Upper lobe of right lung (tissue), 1 donor: ENCODE measurements at regions not wholly inside any gene's neighbourhood (a gene's known extent, or its start where the extent isn't known, plus 50 kb on each side); places are given as distances from the start of the nearest gene placed in this dataset.

ENCODE experiments used
- ATAC-seq: fragments of 200-7000 bp; cut with Tn5 transposase; one replicate; pipeline ENCODE4 v1.9.1; 2020; ENCODE audit warnings: mild to moderate bottlenecking, moderate library complexity
- DNase-seq: peaks from one replicate; pipeline ENCODE4 v3.0.0-alpha.2; 2020
- H3K27ac ChIP-seq: fragments of 200-600 bp; one replicate; pipeline ENCODE4 v1.8.0; 2022
- H3K27me3 ChIP-seq: fragments of 200-600 bp; one replicate; pipeline ENCODE4 v1.8.0; 2022; ENCODE audit warnings: mild to moderate bottlenecking
- H3K36me3 ChIP-seq: fragments of 200-600 bp; one replicate; pipeline ENCODE4 v1.8.0; 2022
- H3K4me1 ChIP-seq: fragments of 200-600 bp; one replicate; pipeline ENCODE4 v1.8.0; 2022
- H3K4me3 ChIP-seq: fragments of 200-600 bp; one replicate; pipeline ENCODE4 v1.8.0; 2022; ENCODE audit warnings: mild to moderate bottlenecking
- H3K9me3 ChIP-seq: fragments of 200-600 bp; one replicate; pipeline ENCODE4 v1.8.0; 2022
- CTCF ChIP-seq: fragments of 200-600 bp; IDR thresholded peaks from one replicate; pipeline ENCODE4 v1.8.0; 2022; ENCODE audit warnings: antibody characterized with exemption
- intact Hi-C: fragments of 100-400 bp; cut with DNase I; formaldehyde crosslinking; loops from one replicate; pipeline ENCODE4 v1.11.0; 2022
- donor health status: DM: no; HTN: yes; CAD: no; lungs with severe emphysema.

- no peaks in the 10 kb centered on the region for H3K9me3 ChIP-seq
- H3K4me3 ChIP-seq, result no peak overlapping the region
- DNase-seq (no peak), ATAC-seq (no peak)
- no peaks in the 10 kb centered on the region for H3K4me1 ChIP-seq
- no peaks in the 10 kb centered on the region for H3K27me3 ChIP-seq
- intact Hi-C loops, result no loop called here
- no peak for TF ChIP-seq CTCF
- H3K27ac ChIP-seq, result no peak overlapping the region
- H3K36me3 ChIP-seq, result no peaks in the 10 kb centered on the region
Measured at GRCh38 chr11:70682056-70682455, 283.7 kb downstream of the CTTN start.

GRCh38 chr11:70682760-70683159 is 284.4 kb downstream of the CTTN start:
- ATAC-seq, result no peak

GRCh38 chr11:70687716-70688115 is 289.4 kb downstream of the CTTN start:
- Histone ChIP-seq H3K27me3 (no peaks in the 10 kb centered on the region), H3K4me3 (no peak overlapping the region), H3K4me1 (no peaks in the 10 kb centered on the region), H3K36me3 (no peaks in the 10 kb centered on the region), H3K9me3 (no peaks in the 10 kb centered on the region), H3K27ac (no peak overlapping the region)
- peak; percentile 7 for ATAC-seq
- intact Hi-C loops, result no loop called here
- no peak for DNase-seq
- no peak for TF ChIP-seq CTCF

More at GRCh38 chr11:70682760-70683159, 284.4 kb downstream of the CTTN start:
- intact Hi-C loops, result no loop called here
- no peak for DNase-seq
- no peak for TF ChIP-seq CTCF
- no peaks in the 10 kb centered on the region for H3K27me3 ChIP-seq
- no peaks in the 10 kb centered on the region for H3K4me1 ChIP-seq
- no peak overlapping the region for H3K4me3 ChIP-seq
- H3K27ac ChIP-seq, result no peak overlapping the region
- no peaks in the 10 kb centered on the region for H3K9me3 ChIP-seq
- H3K36me3 ChIP-seq, result no peaks in the 10 kb centered on the region

- H3K9me3 ChIP-seq, result no peaks in the 10 kb centered on the region
- intact Hi-C loops, result no loop called here
- ATAC-seq (no peak), DNase-seq (no peak)
- H3K27ac ChIP-seq, result no peak overlapping the region
- no peak overlapping the region for H3K4me3 ChIP-seq
- no peak for TF ChIP-seq CTCF
- no peaks in the 10 kb centered on the region for H3K27me3 ChIP-seq
- H3K36me3 ChIP-seq, result no peaks in the 10 kb centered on the region
- no peaks in the 10 kb centered on the region for H3K4me1 ChIP-seq
Measured at GRCh38 chr11:70688142-70688541, 289.8 kb downstream of the CTTN start.

- no peak for DNase-seq
- ATAC-seq, result no peak
Measured at GRCh38 chr11:70689764-70690163, 291.4 kb downstream of the CTTN start.

More at GRCh38 chr11:70689764-70690163, 291.4 kb downstream of the CTTN start:
- no peaks in the 10 kb centered on the region for H3K9me3 ChIP-seq
- no peak for TF ChIP-seq CTCF
- H3K4me1 ChIP-seq, result no peaks in the 10 kb centered on the region
- H3K27me3 ChIP-seq, result no peaks in the 10 kb centered on the region
- no peak overlapping the region for H3K27ac ChIP-seq
- intact Hi-C loops, result no loop called here
- H3K36me3 ChIP-seq, result no peaks in the 10 kb centered on the region
- no peak overlapping the region for H3K4me3 ChIP-seq
